GM19372 (cell line): ENCODE measurements at regions not wholly inside any gene's neighbourhood (a gene's known extent, or its start where the extent isn't known, plus 50 kb on each side); places are given as distances from the start of the nearest gene placed in this dataset.
"Not testable (repeated sequence)": the region's sequence is repeated elsewhere in the genome, so short reads cannot be mapped to it uniquely, and the experiment has no call there.

Source experiments
- ATAC-seq: cut with Tn5 transposase; IDR thresholded peaks from one replicate; pipeline ENCODE4 v1.9.1; 2021; ENCODE audit warnings: mild to moderate bottlenecking, low read depth, moderate library complexity; ENCODE audit not compliant: unreplicated experiment

DNA sequence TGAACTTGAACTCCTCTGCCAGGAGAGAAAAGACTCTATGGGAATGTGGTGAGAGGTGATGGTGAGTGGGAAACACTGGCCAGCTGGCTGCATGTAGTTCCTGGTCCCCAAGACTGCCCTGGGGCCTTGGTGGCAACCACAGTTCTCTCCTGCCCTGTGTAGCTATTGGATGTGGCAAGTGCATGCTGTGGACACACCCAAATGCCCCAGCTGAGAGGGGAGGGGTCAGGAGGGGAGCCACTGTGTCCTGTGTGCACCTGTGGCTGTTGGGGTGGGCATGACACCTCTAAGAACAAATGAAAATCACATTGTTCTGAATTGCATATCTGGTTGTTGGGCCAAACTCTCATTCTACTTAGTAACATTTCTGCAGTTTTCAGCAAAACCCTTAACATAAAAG lies 409.6 kb downstream of the NSUN3 start:
- no peak for ATAC-seq

DNA sequence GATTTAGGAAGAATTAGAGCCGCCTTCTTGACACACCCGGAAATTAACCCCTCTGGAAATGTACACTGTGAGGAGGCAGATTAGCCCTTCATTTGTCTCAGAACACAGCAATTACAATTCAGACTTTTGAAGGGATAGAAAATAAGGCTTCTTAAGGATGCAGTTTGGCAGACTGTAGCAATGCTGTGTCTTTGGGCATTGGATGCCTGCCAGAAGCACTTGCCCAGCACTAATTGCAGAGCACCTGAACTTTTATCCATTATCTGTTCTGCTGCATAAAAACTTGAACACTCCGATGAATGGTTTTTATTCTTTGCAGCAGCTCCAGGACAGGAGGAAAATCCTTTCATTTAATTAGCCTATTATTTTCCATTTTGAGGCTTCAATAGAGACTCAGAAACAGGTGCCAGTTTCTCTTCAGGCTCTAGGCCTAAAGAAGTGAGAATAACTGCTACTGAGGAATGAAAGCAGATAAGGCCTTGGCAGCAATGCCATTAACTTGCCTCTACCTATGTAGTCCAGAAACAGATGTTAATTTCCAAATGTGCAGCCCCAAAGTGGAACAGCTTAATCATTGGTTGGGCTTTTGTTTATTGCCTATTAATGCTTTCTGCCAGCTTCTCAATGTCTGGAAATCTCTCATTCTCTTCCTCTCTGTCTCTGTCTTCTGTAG lies 418.5 kb downstream of the NSUN3 start:
- no peak for ATAC-seq

DNA sequence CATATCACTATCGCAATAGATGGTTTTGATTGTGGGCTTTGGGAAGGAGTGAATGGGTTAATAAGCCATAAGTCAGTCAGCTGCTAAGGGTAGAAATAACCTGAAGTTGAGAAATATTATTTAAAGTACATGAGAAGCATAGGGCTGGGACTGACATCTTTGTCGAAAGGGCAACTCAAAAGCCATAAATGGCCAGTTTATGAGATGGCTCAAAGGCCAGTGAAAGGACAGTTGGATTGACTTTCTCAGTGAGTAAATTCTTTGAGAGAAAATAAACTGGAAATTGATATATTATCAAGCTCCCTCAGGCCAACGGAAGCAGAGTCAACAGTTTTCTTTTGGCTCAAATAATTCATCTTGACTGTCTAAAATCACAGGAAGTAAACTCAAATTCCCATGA lies 419.8 kb downstream of the NSUN3 start:
- ATAC-seq = no peak

DNA sequence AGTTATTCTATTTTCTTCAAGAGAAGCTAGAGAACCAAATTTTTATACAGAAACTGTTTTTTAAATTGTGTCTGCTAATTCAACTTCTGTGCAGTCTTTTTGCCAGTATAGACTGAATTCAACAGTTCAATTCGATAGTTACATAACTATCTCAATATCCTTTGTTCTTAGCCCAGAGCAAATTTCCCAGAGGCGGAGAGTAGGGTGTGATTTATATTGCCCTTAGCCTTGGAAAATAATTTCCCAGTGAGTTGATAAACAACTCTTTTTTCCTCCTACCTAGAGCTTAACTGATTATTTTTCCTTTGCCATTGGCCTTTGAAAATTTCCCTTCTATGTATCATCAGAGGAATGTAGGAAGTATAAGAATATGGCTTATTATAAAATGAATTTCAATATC lies 420.5 kb downstream of the NSUN3 start:
- ATAC-seq = no peak

GRCh38 chr3:94494992-94495391 lies 432.1 kb downstream of the NSUN3 start:
- ATAC-seq = no peak

GRCh38 chr3:94500146-94500545 lies 437.3 kb downstream of the NSUN3 start:
- no peak for ATAC-seq

GRCh38 chr3:94507354-94507753 lies 444.5 kb downstream of the NSUN3 start:
- ATAC-seq = not testable (repeated sequence)

DNA sequence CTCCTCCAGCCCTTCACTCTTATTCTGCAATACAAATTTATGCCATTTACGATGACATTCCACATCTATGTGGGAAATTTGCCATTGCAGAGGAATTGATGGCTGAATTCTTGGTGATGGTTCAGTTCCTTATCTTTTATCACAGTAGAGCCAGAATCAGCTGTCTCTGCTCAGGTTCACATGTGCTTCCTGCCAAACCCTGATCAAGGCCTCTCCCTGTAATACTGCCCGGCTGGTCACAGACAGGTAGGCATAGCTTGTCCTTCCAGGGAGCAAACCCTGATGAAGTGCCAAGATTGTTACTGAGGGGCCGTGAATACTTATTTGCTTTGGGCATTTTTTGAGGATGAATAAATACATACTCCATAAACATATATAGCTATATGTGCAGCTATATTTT lies 450.0 kb downstream of the NSUN3 start:
- no peak for ATAC-seq

DNA sequence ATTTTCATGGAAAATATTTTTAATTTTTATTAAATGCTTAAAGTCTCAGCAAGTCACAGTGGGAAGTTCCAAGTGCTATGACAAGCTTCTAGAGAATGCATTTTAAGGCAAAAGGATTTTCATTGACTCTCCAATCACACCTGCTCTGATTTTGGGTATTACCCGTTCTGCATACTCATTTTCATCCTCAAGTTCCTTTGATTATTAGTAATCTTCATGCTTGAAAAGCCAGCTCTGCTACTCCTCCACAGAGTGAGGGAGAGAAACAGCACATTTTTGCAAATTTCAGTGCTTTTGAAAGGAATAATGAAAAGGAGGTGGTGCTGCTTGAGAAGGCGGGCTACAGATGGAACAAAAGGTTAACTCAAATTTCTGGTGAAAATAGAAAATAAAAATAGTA lies 450.7 kb downstream of the NSUN3 start:
- no peak for ATAC-seq

GRCh38 chr3:94515983-94516382 lies 453.1 kb downstream of the NSUN3 start:
- ATAC-seq = no peak

DNA sequence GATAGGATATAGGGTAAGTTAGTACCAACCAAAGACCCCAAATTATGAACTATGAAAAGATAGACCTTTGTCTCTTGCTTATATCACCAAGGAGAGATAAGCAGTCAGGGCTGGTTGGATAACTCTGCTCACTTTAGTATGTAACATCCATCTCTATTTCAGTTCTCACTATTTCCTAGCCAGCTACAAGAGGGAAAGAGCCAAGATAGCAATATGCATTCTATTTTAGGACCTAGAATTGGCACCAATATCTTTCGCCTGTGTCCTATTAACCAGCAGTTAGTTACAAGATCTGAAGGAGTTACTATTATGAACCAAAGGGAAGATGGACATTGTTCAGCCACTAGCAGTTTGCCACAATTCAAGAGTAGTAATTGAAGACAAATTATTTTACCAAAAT lies 457.5 kb downstream of the NSUN3 start:
- ATAC-seq = no peak

DNA sequence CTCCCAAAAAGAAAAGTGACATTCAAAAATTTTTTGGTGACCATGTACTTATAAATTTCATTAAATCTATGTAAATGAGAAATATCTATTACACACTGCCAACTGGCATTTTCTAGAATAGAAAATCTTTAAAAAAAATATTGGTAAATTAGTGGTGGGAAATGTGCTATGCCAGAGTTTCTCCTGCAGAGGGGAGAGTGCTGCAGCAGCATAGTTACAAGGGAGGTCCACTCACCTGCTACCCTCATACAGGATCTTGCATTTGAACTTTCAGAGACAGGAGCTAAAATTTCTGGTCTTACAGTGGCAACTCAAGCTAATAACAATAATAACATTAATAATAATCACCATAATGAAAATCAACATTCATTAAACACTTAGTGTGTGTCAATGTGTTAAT lies 459.6 kb downstream of the NSUN3 start:
- no peak for ATAC-seq

DNA sequence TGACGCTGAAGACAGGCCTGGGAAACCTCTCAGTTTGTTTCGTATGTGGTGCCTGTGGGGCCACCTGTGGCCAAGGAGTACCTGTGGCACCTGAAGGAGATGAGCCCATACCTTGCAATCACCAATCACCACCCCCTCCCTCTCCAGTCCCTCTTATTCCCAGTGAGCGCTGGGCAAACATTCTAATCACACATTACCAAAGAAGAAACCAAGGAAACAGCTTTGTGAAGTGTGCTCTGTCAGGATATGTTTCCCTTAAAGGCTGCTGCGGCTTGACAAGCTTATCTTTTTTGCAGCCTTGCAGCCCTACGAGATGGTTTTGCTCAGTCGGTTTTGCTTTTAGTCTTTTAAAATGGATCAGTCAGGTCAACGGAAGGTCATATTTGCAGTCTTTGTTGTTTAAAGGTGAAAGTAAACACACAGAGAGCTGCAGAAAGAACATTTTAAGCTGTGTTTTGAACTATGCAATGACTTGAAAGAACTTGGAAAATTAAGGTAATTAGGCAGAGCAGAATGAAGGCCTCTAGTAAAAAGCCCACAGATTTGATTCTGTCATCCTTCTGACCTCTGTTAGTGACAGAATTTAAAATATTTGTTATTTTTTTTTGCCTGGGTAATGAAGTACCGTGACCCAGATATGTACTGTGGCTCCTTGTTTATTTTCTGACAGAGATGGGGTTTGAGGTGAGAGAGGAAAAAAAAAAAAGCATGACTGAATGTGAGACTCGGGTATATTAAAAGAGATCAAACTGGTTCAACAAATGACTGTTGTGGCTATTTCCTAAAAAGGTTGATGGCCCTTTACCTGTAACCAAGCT lies 461.4 kb downstream of the NSUN3 start:
- ATAC-seq = no peak

- ATAC-seq = no peak
Observed at GRCh38 chr3:94525043-94525442, 462.2 kb downstream of the NSUN3 start.

DNA sequence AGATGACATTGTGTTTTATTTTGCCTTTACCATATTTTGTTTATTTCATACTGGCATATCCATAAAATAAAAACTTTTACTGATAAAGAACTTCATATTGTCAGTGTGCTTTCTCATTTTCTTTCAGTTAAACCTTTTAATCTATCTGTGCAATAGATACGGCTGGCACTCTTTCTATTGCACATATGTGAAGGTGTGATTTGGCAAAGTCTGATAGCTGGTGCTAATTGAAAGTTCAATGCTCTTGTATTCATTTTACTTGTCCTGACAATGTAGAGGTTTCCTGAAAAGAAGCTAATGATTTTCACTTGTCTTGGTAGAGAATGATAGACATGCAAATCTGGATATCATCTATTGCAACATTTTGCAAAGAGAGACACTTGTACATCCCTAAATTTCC lies 467.0 kb downstream of the NSUN3 start:
- ATAC-seq = no peak

- ATAC-seq = no peak
Observed at GRCh38 chr3:94532951-94533350, 470.1 kb downstream of the NSUN3 start.

- ATAC-seq = no peak
Observed at GRCh38 chr3:94539937-94540336, 477.1 kb downstream of the NSUN3 start.

- ATAC-seq = no peak
Observed at GRCh38 chr3:94543161-94543560, 480.3 kb downstream of the NSUN3 start.

DNA sequence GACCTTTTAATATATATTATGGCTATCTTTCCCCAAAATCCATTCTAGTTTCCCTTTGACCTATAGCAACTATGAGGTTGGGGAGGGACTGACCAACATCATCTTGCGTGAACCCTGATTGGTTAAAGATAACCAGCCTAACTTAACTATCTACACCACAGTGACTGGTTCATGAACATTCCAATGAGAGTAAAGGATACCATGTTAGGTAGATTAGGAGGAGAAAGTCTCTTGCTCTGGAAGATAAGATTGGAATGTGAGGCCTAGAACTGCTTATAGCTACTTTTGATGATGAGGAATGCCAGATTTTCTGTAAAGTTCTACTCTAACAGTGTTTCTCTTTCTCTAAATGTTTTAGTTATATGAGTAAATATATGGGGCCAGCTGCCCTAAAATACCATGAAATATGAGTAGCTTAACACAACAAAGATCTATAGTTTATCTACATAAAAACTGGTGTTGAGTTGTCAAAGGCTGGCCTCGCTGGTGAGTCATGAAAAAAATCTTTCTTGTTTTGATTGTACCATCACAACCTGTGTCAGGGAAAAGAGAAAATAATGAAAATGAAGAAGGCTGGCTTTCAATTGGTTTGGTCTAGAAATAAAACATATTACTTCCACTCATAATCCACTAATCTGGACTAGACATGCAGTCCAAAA lies 481.4 kb downstream of the NSUN3 start:
- no peak for ATAC-seq

GRCh38 chr3:94548581-94549316 lies 485.9 kb downstream of the NSUN3 start:
- ATAC-seq = no peak

DNA sequence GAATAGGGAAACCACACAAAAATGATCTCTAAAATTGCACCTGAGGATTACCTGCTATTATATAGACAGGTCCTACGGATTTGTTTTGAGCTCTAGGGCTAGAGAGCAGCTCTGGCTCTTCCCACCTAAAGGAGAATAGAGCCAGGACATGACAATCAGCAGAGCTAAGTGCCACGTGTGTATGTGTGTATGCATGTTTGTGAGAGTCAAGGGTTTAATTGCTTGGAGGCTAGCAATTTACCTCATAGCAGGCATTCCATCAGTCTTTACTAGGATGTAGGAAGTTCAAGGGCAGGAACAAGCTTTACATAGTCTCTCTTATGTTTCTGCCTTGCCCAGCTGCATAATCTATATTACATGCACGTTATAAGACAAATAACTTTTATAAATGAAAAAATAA lies 498.2 kb downstream of the NSUN3 start:
- no peak for ATAC-seq
